SU-DHL-6 (cell line): ENCODE measurements at regions not wholly inside any gene's neighbourhood (a gene's known extent, or its start where the extent isn't known, plus 50 kb on each side); places are given as distances from the start of the nearest gene placed in this dataset.

Source experiments
- H2AFZ ChIP-seq: fragments of 200-600 bp; sonication (generic); 2 replicates; pipeline ENCODE4 v1.6.1; 2014; ENCODE audit warnings: low read depth, mild to moderate bottlenecking, moderate library complexity, mixed read lengths, antibody characterized with exemption, low read length; ENCODE audit not compliant: severe bottlenecking
- H3F3A ChIP-seq: fragments of 200-600 bp; shearing (Covaris generic); 2 replicates; pipeline ENCODE4 v1.6.0; 2016; ENCODE audit warnings: antibody characterized with exemption, mild to moderate bottlenecking; ENCODE audit not compliant: insufficient read depth
- H3K27ac ChIP-seq: fragments of 200-600 bp; sonication (generic); 2 replicates; pipeline ENCODE4 v1.5.1; 2016; ENCODE audit warnings: low read depth, mild to moderate bottlenecking, low read length, moderate library complexity, mixed read lengths
- H3K27me3 ChIP-seq: fragments of 200-600 bp; sonication (generic), shearing (Covaris generic); 2 replicates; pipeline ENCODE4 v1.6.0; 2014; ENCODE audit warnings: mild to moderate bottlenecking, low read length
- H3K36me3 ChIP-seq: fragments of 200-600 bp; sonication (generic); 2 replicates; pipeline ENCODE4 v1.6.1; 2014; ENCODE audit warnings: mild to moderate bottlenecking, low read length, mixed read lengths
- H3K4me2 ChIP-seq: fragments of 300-600, 200-600 bp; shearing (Covaris generic), sonication (generic); 2 replicates; pipeline ENCODE4 v1.6.0; 2014; ENCODE audit warnings: low read length, low read depth, mild to moderate bottlenecking; ENCODE audit not compliant: poor library complexity, severe bottlenecking
- H3K4me3 ChIP-seq: fragments of 200-600 bp; sonication (generic); 2 replicates; pipeline ENCODE4 v1.5.1; 2014; ENCODE audit warnings: antibody characterized with exemption, low read length, mild to moderate bottlenecking, mixed read lengths; ENCODE audit not compliant: insufficient read depth, poor library complexity, severe bottlenecking
- H3K79me2 ChIP-seq: fragments of 200-600 bp; sonication (generic); 2 replicates; pipeline ENCODE4 v1.6.1; 2014; ENCODE audit warnings: mild to moderate bottlenecking, low read length, moderate library complexity; ENCODE audit not compliant: insufficient read depth
- H3K9ac ChIP-seq: fragments of 200-600 bp; sonication (generic); 2 replicates; pipeline ENCODE4 v1.7.0; 2014; ENCODE audit warnings: mild to moderate bottlenecking, low read length
- H3K9me2 ChIP-seq: fragments of 200-600 bp; sonication (generic); replicated peaks from 2 replicates; pipeline ENCODE4 v1.6.1; 2014; ENCODE audit warnings: low read length; ENCODE audit not compliant: insufficient read depth
- H3K9me3 ChIP-seq: fragments of 200-600 bp; sonication (generic); 2 replicates; pipeline ENCODE4 v1.6.1; 2014; ENCODE audit warnings: low read length, mixed read lengths; ENCODE audit not compliant: insufficient read depth
- H4K20me1 ChIP-seq: fragments of 200-600 bp; sonication (generic); 2 replicates; pipeline ENCODE4 v1.6.1; 2014; ENCODE audit warnings: low read depth, mild to moderate bottlenecking, antibody characterized with exemption, low read length, moderate library complexity, mixed read lengths
- EZH2phosphoT487 ChIP-seq: fragments of 200-600 bp; sonication (generic), shearing (Covaris generic); conservative IDR thresholded peaks from 2 replicates; pipeline ENCODE4 v1.6.1; 2018; ENCODE audit warnings: mild to moderate bottlenecking, antibody characterized with exemption, low read length, moderate library complexity, mixed read lengths
- TF ChIP-seq, protein P1 (sequence below): fragments of 200-600 bp; sonication (generic); IDR thresholded peaks from one replicate; pipeline ENCODE4 v1.5.1; 2017; ENCODE audit warnings: antibody characterized with exemption, mild to moderate bottlenecking, low read length, moderate library complexity; ENCODE audit not compliant: insufficient read depth, poor library complexity, severe bottlenecking

DNA sequence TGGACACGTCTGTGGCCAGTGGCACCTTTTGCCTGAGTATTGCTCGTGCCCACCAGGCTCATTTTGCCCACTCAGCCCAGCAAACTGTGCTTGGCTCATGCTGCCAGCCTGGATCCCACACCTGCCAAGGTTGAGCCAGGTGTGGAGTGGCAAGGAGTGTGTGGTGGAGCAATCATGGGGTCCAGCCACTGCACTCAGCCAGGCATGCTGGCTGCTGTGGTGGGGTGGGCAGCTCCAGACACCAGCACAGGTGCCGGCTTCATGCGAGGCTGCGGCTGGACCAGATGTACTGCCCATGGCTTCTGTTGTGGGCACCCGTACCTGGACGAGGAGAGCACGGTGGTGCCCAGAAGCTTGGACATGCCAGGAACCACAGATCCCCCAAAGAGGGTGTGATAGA, 364.1 kb downstream of the TMEM38B start:
- no peak overlapping the region for H3K9ac ChIP-seq
- no peaks in the 10 kb centered on the region for H3K9me2 ChIP-seq
- H3K36me3 ChIP-seq, result no peaks in the 10 kb centered on the region
- no peaks in the 10 kb centered on the region for H4K20me1 ChIP-seq
- TF ChIP-seq EZH2phosphoT487, result no peak
- TF ChIP-seq, protein P1, sequence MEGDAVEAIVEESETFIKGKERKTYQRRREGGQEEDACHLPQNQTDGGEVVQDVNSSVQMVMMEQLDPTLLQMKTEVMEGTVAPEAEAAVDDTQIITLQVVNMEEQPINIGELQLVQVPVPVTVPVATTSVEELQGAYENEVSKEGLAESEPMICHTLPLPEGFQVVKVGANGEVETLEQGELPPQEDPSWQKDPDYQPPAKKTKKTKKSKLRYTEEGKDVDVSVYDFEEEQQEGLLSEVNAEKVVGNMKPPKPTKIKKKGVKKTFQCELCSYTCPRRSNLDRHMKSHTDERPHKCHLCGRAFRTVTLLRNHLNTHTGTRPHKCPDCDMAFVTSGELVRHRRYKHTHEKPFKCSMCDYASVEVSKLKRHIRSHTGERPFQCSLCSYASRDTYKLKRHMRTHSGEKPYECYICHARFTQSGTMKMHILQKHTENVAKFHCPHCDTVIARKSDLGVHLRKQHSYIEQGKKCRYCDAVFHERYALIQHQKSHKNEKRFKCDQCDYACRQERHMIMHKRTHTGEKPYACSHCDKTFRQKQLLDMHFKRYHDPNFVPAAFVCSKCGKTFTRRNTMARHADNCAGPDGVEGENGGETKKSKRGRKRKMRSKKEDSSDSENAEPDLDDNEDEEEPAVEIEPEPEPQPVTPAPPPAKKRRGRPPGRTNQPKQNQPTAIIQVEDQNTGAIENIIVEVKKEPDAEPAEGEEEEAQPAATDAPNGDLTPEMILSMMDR, result no peak
- no peaks in the 10 kb centered on the region for H3K27me3 ChIP-seq
- no peak overlapping the region for H3K4me3 ChIP-seq
- H2AFZ ChIP-seq, result no peak overlapping the region
- no peaks in the 10 kb centered on the region for H3K79me2 ChIP-seq
- no peaks in the 10 kb centered on the region for H3K9me3 ChIP-seq
- no peak overlapping the region for H3K4me2 ChIP-seq
- no peaks in the 10 kb centered on the region for H3F3A ChIP-seq
- no peak overlapping the region for H3K27ac ChIP-seq

DNA sequence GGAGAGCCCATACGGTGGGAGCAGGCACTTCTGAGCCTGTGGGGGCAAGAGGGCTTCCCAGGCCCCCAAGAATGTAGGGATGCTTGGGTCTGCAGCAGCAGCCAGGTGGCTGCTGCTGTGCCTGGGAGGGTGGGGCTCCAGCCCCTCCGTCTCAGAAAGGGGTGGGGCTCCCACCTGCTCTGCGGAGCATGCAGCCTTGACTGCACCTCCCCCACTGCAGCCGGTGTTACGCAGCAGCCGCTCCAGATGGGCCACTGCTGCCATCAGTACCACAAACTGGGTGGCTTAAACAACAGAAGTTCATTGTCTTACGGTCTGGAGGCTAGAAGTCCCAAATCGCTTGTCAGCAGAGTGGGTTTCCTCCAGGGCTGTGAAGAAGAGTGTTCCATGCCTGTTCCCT, 365.5 kb downstream of the TMEM38B start:
- no peaks in the 10 kb centered on the region for H3K9me2 ChIP-seq
- H3K9ac ChIP-seq, result no peak overlapping the region
- H3K27me3 ChIP-seq, result no peaks in the 10 kb centered on the region
- H3K36me3 ChIP-seq, result no peaks in the 10 kb centered on the region
- no peaks in the 10 kb centered on the region for H3K9me3 ChIP-seq
- H3K4me2 ChIP-seq, result no peak overlapping the region
- no peak overlapping the region for H3K27ac ChIP-seq
- no peak overlapping the region for H3K4me3 ChIP-seq
- no peak overlapping the region for H2AFZ ChIP-seq
- H3K79me2 ChIP-seq, result no peaks in the 10 kb centered on the region
- TF ChIP-seq, protein P1, result no peak
- TF ChIP-seq EZH2phosphoT487, result no peak
- no peaks in the 10 kb centered on the region for H3F3A ChIP-seq
- H4K20me1 ChIP-seq, result no peaks in the 10 kb centered on the region

DNA sequence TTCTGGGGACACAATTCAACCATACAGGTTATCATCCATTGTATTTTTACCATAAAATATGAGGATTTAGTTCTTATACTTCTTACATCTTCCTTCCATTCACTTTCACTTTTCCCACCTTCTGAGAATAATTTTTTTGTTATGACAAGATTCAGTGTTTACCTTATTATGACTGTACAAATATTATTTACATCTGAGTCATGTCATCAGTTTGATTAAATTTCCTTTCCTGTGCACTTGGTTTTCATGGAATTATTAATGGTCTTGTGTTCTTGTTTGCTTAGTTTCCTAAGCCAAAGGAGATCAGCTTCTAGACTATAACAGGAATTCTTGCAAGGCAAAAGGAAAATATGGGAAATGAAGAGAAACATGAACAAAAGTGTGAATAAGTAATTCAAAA, 366.5 kb downstream of the TMEM38B start:
- Histone ChIP-seq H3K4me3 (no peak overlapping the region), H3K9me2 (no peaks in the 10 kb centered on the region), H4K20me1 (no peaks in the 10 kb centered on the region), H3K36me3 (no peaks in the 10 kb centered on the region), H3K79me2 (no peaks in the 10 kb centered on the region), H3K4me2 (no peak overlapping the region), H3K27me3 (no peaks in the 10 kb centered on the region), H3K9ac (no peak overlapping the region), H3K27ac (no peak overlapping the region), H2AFZ (no peak overlapping the region), H3F3A (no peaks in the 10 kb centered on the region), H3K9me3 (no peaks in the 10 kb centered on the region)
- TF ChIP-seq, protein P1, result no peak
- no peak for TF ChIP-seq EZH2phosphoT487

DNA sequence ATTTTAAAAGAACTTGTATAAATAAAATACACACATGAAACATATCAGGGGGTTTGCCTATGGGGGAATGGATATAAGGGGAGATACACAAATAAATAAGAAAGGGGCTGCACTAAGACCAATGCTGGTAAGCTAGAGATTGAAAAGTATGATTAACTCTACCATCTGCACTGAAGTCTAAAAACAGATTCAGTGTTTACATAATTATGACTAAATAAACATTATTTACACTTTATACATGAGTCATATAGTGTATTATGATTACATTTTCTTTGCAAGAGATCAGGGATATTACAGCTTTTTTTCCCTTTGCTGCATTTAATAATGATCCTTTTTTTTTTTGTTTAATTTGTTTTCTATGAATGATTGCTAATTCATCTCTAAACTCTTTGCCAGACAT, 367.9 kb downstream of the TMEM38B start:
- Histone ChIP-seq H3K9me3 (no peaks in the 10 kb centered on the region), H2AFZ (no peak overlapping the region)

More for the DNA sequence above, 367.9 kb downstream of the TMEM38B start:
- no peaks in the 10 kb centered on the region for H4K20me1 ChIP-seq
- H3F3A ChIP-seq, result no peaks in the 10 kb centered on the region
- H3K9ac ChIP-seq, result no peak overlapping the region
- no peak overlapping the region for H3K4me3 ChIP-seq
- no peak overlapping the region for H3K4me2 ChIP-seq
- TF ChIP-seq EZH2phosphoT487, result no peak
- TF ChIP-seq, protein P1, result no peak
- no peaks in the 10 kb centered on the region for H3K79me2 ChIP-seq
- no peaks in the 10 kb centered on the region for H3K27me3 ChIP-seq
- no peaks in the 10 kb centered on the region for H3K36me3 ChIP-seq
- no peak overlapping the region for H3K27ac ChIP-seq
- H3K9me2 ChIP-seq, result no peaks in the 10 kb centered on the region
